Cerebellar cortex (tissue), 1 donor: ENCODE measurements at regions not wholly inside any gene's neighbourhood (a gene's known extent, or its start where the extent isn't known, plus 50 kb on each side); places are given as distances from the start of the nearest gene placed in this dataset.
"Not testable (repeated sequence)": the region's sequence is repeated elsewhere in the genome, so short reads cannot be mapped to it uniquely, and the experiment has no call there.

Source experiments
- DNase-seq: peaks from one replicate; pipeline ENCODE4 v3.0.0-alpha.2; 2015; ENCODE audit warnings: low spot score

GRCh38 chr5:1636208-1636770 is 112.5 kb upstream of the LPCAT1 start:
- not testable (repeated sequence) for DNase-seq

- DNase-seq = not testable (repeated sequence)
Observed at GRCh38 chr5:1635477-1635876, 111.7 kb upstream of the LPCAT1 start.

- DNase-seq = no peak
Observed at GRCh38 chr5:1634337-1634661, 110.5 kb upstream of the LPCAT1 start.

- DNase-seq = peak; percentile 76
Observed at GRCh38 chr5:1633605-1634336, 110.0 kb upstream of the LPCAT1 start.

GRCh38 chr5:1631004-1631403 is 107.2 kb upstream of the LPCAT1 start:
- not testable (repeated sequence) for DNase-seq

GRCh38 chr5:1626397-1626796 is 102.6 kb upstream of the LPCAT1 start:
- not testable (repeated sequence) for DNase-seq

GRCh38 chr5:1619531-1619930 is 95.8 kb upstream of the LPCAT1 start:
- DNase-seq = not testable (repeated sequence)

- DNase-seq = not testable (repeated sequence)
Observed at GRCh38 chr5:1618296-1618865, 94.6 kb upstream of the LPCAT1 start.

- DNase-seq = not testable (repeated sequence)
Observed at GRCh38 chr5:1617236-1617755, 93.5 kb upstream of the LPCAT1 start.

- not testable (repeated sequence) for DNase-seq
Observed at GRCh38 chr5:1613515-1613914, 89.8 kb upstream of the LPCAT1 start.

- not testable (repeated sequence) for DNase-seq
Observed at GRCh38 chr5:1610526-1610925, 86.8 kb upstream of the LPCAT1 start.

- not testable (repeated sequence) for DNase-seq
Observed at GRCh38 chr5:1609111-1609510, 85.4 kb upstream of the LPCAT1 start.

GRCh38 chr5:1608336-1608735 is 84.6 kb upstream of the LPCAT1 start:
- DNase-seq = not testable (repeated sequence)

GRCh38 chr5:1606951-1607350 is 83.2 kb upstream of the LPCAT1 start:
- not testable (repeated sequence) for DNase-seq

GRCh38 chr5:1603916-1604315 is 80.2 kb upstream of the LPCAT1 start:
- DNase-seq = not testable (repeated sequence)

- DNase-seq = not testable (repeated sequence)
Observed at GRCh38 chr5:1601565-1601964, 77.8 kb upstream of the LPCAT1 start.

GRCh38 chr5:1598950-1599737 is 75.4 kb upstream of the LPCAT1 start:
- peak; percentile 47 for DNase-seq

- DNase-seq = not testable (repeated sequence)
Observed at GRCh38 chr5:1597093-1597473, 73.3 kb upstream of the LPCAT1 start.

GRCh38 chr5:1596462-1597092 is 72.8 kb upstream of the LPCAT1 start:
- not testable (repeated sequence) for DNase-seq

GRCh38 chr5:1594357-1595106 is 70.8 kb upstream of the LPCAT1 start:
- DNase-seq = peak; percentile 83

- peak; percentile 38 for DNase-seq
Observed at GRCh38 chr5:1593903-1594356, 70.2 kb upstream of the LPCAT1 start.
